Dermis blood vessel endothelial cell (primary cell): ENCODE measurements at regions not wholly inside any gene's neighbourhood (a gene's known extent, or its start where the extent isn't known, plus 50 kb on each side); places are given as distances from the start of the nearest gene placed in this dataset.

ENCODE experiments used
- DNase-seq: peaks from one replicate; pipeline ENCODE4 v3.0.0; 2010

GRCh38 chr1:81617308-81617967 lies 183.3 kb upstream of the ADGRL2 start:
- no peak for DNase-seq

- DNase-seq: no peak
These were observed 186.9 kb upstream of the ADGRL2 start for GRCh38 chr1:81613803-81614202.

- no peak for DNase-seq
These were observed 192.8 kb upstream of the ADGRL2 start for GRCh38 chr1:81607924-81608323.

- no peak for DNase-seq
These were observed 193.6 kb upstream of the ADGRL2 start for GRCh38 chr1:81607086-81607485.

- no peak for DNase-seq
These were observed 194.1 kb upstream of the ADGRL2 start for GRCh38 chr1:81606656-81607055.

GRCh38 chr1:81605023-81605422 lies 195.7 kb upstream of the ADGRL2 start:
- no peak for DNase-seq

GRCh38 chr1:81600878-81601622 lies 199.7 kb upstream of the ADGRL2 start:
- no peak for DNase-seq

- DNase-seq: no peak
These were observed 200.4 kb upstream of the ADGRL2 start for GRCh38 chr1:81600363-81600762.

GRCh38 chr1:81598623-81599022 lies 202.1 kb upstream of the ADGRL2 start:
- no peak for DNase-seq

- no peak for DNase-seq
These were observed 202.9 kb upstream of the ADGRL2 start for GRCh38 chr1:81597720-81598426.

- DNase-seq: no peak
These were observed 204.4 kb upstream of the ADGRL2 start for GRCh38 chr1:81596341-81596740.

- DNase-seq: no peak
These were observed 206.5 kb upstream of the ADGRL2 start for GRCh38 chr1:81594206-81594605.

GRCh38 chr1:81592233-81592632 lies 208.5 kb upstream of the ADGRL2 start:
- no peak for DNase-seq

- peak; percentile 5 for DNase-seq
These were observed 210.6 kb upstream of the ADGRL2 start for GRCh38 chr1:81590171-81590570.

GRCh38 chr1:81588149-81588548 lies 212.6 kb upstream of the ADGRL2 start:
- DNase-seq: no peak

- DNase-seq: no peak
These were observed 213.3 kb upstream of the ADGRL2 start for GRCh38 chr1:81587426-81587825.

GRCh38 chr1:81585371-81585770 lies 215.4 kb upstream of the ADGRL2 start:
- DNase-seq: peak; percentile 4

- no peak for DNase-seq
These were observed 216.3 kb upstream of the ADGRL2 start for GRCh38 chr1:81584398-81584797.

- no peak for DNase-seq
These were observed 216.9 kb upstream of the ADGRL2 start for GRCh38 chr1:81583878-81584277.

- DNase-seq: no peak
These were observed 218.2 kb upstream of the ADGRL2 start for GRCh38 chr1:81582467-81582986.

- no peak for DNase-seq
These were observed 221.9 kb upstream of the ADGRL2 start for GRCh38 chr1:81578867-81579266.

- DNase-seq: no peak
These were observed 223.6 kb upstream of the ADGRL2 start for GRCh38 chr1:81577004-81577697.

- DNase-seq: peak; percentile 15
These were observed 226.3 kb upstream of the ADGRL2 start for GRCh38 chr1:81574408-81574807.
